Gastrocnemius medialis (tissue), 4 donors: ENCODE measurements at regions not wholly inside any gene's neighbourhood (a gene's known extent, or its start where the extent isn't known, plus 50 kb on each side); places are given as distances from the start of the nearest gene placed in this dataset.

Experiments used
- POLR2A ChIP-seq, 2 donors: fragments of 450-650 bp; IDR thresholded peaks; one replicate each; pipeline ENCODE4 v1.6.1; 2017; ENCODE audit warnings: antibody characterized with exemption in 2 of 2, mild to moderate bottlenecking in 2 of 2, moderate library complexity in 2 of 2
- TF ChIP-seq, protein P1 (sequence below), 5 experiments: fragments of 450-650 bp in 3 of 5; fragments of 200-600 bp in 2 of 5; sonication (generic) in 2 of 5; IDR thresholded peaks in 4 of 5; conservative IDR thresholded peaks in 1 of 5; 1 replicate in 4 of 5; 2 replicates in 1 of 5; pipeline ENCODE4 v1.5.1; 2016 to 2019; ENCODE audit warnings: antibody characterized with exemption in 5 of 5, mild to moderate bottlenecking in 3 of 5, moderate library complexity in 3 of 5

DNA sequence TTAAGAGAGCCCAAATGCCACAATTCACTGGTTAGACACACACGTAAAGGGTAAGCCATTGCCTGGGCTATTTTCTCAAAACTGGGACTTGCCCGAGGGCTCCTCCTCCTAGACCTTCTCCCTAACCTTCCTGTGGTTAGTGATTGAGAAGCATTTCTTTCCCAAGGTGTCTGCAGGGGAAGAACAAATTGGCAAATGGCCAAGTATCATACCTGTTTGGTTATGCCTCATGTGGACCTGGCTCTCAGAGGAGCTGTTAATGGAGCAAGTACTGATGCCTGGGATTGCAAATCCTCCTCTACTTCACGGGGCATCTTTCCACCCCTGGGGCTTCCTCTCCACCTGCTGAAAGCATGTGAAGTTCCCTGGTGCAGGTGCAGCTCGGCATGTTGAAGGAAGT, 187.5 kb upstream of the CYRIA start:
- TF ChIP-seq, protein P1, sequence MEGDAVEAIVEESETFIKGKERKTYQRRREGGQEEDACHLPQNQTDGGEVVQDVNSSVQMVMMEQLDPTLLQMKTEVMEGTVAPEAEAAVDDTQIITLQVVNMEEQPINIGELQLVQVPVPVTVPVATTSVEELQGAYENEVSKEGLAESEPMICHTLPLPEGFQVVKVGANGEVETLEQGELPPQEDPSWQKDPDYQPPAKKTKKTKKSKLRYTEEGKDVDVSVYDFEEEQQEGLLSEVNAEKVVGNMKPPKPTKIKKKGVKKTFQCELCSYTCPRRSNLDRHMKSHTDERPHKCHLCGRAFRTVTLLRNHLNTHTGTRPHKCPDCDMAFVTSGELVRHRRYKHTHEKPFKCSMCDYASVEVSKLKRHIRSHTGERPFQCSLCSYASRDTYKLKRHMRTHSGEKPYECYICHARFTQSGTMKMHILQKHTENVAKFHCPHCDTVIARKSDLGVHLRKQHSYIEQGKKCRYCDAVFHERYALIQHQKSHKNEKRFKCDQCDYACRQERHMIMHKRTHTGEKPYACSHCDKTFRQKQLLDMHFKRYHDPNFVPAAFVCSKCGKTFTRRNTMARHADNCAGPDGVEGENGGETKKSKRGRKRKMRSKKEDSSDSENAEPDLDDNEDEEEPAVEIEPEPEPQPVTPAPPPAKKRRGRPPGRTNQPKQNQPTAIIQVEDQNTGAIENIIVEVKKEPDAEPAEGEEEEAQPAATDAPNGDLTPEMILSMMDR (IDR thresholded peaks at IDR 0.05 in 4 of 5, conservative IDR thresholded peaks at IDR 0.05 in 1 of 5), result no peak
- TF ChIP-seq POLR2A (IDR thresholded peaks at IDR 0.05), result no peak
